COLO668 (cell line): ENCODE measurements at regions not wholly inside any gene's neighbourhood (a gene's known extent, or its start where the extent isn't known, plus 50 kb on each side); places are given as distances from the start of the nearest gene placed in this dataset.
A peak's percentile ranks its signal among the peaks of the same experiment; 100 is the strongest.

Source experiments
- DNase-seq: peaks from one replicate; lab custom pipeline; 2025; ENCODE audit not compliant: unreplicated experiment; lab: John Stamatoyannopoulos, UW

DNA sequence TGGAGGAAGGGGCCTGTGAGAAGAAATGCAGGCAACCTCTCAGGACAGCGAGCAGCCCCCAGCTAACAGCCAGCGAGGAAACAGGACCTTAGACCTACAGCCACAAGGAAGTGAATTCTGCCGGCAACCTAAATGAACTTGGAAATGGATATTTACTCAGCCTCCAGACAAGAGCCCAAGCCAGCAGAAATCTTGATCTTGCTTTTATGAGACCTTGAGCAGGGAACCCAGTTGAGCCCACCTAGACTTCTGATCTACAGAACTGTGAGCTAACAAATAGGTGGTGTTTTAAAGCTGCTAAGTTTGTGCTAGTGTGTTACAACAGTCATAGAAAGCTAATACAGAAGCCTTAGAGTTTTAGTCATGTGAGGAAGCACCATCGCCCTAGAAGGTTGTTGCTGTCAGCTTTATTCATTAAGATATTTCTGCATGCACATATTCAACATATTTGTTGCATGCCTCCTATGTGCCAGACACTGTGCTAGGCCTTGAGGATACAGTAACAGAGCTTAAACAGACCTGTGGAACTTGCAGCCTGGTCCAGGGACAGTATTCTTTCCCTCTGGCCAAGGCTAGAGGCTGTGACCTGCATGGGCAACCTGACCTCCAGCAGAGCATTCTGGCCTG, 50.3 kb downstream of the NALF2 start:
- DNase-seq, result no peak

DNA sequence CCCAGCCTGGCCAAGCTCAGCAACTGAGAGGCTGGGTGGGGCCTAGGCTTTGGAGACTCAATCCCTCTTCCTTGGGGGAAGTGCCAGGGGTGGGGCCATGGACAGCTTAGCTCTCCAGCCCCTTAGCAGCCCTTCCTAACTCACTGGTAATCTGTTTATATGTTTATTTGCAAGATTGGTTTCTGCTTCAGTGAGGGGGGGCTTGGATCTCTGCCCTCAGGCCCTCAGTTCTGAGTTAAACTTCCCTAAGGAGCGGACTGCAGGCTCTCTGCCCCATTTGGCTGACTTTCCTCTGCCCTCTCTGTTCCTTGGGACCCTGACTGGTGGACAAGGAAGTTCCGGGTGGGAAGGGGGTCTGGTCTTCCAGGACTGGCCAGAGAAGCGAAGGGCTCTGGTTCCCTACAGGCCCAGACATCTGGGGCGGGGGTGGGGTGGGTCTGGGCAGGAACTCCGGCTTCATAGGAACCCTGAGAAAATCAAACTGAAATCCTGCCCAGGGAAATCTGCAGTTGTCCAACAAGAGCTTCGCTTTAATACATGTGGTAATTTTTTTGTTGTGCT, 51.4 kb downstream of the NALF2 start:
- no peak for DNase-seq

DNA sequence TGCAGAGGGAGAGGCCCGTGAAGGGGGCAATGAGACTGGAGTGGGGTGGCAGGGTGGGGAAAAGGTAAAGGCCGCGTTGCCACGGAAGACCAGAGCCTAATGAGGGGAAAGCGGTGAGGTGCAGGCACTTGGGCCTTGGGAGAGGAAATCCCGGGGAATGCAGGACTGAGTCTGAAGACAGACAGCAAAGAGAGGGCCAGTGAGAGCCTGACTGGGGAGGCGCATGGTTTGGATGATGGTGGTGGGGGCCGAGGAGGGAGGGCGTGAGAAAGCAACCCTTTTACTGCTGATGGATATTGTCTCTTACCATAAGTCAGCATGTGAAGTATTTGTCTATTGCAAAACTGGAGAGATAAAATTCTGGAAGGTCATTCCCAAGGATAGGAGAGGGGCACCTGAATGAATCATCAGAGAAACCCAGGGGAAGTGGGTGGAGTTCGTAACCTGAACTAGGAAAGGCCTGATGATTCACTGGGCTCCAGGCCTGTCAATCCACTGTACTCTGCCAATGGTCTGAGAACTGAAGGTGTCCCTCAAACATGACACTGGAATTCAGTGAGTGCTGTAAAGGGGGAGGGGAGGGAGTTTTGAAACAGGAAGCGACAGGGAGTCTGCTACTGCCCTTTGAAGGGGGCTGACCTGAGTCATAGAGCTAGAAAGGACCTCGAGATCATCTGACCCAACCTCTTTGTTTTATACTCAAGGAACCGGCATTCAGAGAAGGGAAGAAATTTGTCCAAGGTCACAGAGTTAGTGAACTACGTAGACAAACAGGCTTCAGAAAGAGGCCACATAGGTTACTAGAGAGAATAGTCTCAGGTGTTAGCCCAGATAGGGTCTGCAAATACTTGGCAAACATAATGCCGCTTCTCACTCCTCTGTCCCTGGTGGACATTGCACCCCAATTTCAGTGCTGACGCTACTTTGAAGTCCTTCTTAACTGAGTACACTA, 52.2 kb downstream of the NALF2 start:
- DNase-seq, result peak; percentile 1

DNA sequence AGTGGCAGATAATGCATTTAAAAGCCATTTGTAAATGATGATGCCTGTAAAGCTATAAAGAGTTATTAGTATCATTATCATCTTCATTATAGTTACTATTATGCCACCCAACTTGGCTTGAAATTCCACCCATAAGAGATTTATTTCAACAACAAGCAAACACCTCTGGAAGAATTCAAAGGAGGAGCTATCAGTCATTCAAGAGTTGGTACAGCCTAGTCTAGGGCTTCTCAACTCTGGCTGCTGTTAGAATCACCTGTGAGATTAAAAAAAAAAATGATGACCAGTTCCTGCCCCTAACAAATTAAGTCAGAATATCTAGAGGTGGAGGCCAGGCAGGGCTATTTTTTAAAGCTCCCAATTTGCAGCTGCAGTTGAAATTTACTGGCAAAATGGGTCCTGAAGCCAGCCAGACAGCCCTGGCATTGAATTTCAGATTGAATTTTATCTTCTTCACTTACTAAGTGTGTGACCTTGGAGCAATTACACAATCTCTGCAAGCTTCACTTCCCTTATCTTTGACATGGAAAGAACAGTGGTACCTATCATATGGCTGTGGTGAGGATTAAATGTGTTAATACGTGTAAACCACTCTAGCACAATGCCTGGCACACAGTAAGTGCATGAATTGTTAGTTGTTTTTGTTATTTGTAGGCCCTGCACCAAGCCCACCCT, 52.9 kb upstream of the EDA start:
- DNase-seq, result no peak

DNA sequence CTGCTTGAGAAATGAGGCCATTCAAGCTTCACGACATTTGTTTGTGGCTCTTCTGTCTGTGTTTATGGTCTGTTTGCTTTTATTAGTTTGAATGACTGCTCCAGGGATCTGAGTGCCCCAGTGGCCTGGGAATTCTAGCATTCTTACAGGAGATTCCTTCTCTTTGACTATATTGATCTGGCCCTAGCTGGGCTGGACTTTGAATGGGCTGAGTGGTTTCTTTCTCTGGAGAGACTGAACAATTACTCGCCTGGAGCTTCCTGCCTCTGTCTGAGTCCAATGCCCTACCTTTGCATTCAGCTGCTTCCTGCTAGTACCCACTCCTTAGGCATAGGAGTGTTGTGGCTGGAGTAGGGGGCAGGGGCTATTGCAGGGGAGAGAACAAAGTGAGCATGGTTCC, 51.2 kb upstream of the EDA start:
- no peak for DNase-seq

DNA sequence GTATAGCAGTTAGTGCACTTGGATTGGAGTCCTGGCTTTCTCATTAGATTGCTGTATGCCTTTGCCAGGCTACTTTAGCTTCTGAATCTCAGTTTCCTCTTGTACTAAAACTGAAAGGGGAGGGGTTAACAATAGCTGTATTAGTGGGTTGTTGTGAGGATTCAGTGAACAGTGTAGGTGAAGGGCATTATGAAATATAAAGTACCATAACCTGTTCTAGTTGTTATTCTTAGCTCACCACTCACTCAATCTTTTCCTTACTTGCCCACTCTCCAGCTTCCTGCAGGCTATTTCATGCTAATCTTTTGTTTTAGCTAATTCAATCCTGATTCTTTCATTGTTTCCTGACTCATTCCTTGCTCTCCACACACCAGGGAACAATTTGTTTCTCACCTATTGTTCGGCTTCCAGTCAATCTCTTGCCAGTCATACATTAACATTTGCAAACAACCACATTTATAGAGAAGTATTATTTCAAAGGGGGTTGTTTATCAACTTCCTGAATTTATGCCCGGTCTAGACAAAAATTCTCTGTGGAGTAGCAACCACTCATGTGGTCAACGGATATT, 50.6 kb upstream of the EDA start:
- no peak for DNase-seq
